Esophagus squamous epithelium (tissue), 5 donors: ENCODE measurements at regions not wholly inside any gene's neighbourhood (a gene's known extent, or its start where the extent isn't known, plus 50 kb on each side); places are given as distances from the start of the nearest gene placed in this dataset.

Experiments used
- DNase-seq: peaks from one replicate; lab custom pipeline; 2025; lab: John Stamatoyannopoulos, UW
- H3K27ac ChIP-seq, 4 donors: fragments of 200-600 bp; sonication (generic); one replicate each; pipeline ENCODE4 v1.5.1; 2016 to 2019; ENCODE audit warnings: mild to moderate bottlenecking in 1 of 4
- H3K27me3 ChIP-seq, 4 donors: fragments of 200-600 bp; sonication (generic); 1 replicate in 3 of 4; 2 replicates in 1 of 4; pipeline versions ENCODE4 v1.5.1 to v1.6.0; 2017 to 2021; ENCODE audit warnings: antibody characterized with exemption in 1 of 4
- H3K36me3 ChIP-seq, 3 donors: fragments of 200-600 bp; sonication (generic); one replicate each; pipeline ENCODE4 v1.5.1; 2016 to 2019
- H3K4me1 ChIP-seq, 3 donors: fragments of 200-600 bp; sonication (generic); one replicate each; pipeline ENCODE4 v1.5.1; 2017 to 2019
- H3K4me3 ChIP-seq, 4 donors: fragments of 200-600 bp; sonication (generic); 1 replicate in 3 of 4; 2 replicates in 1 of 4; pipeline ENCODE4 v1.5.1; 2016 to 2019; ENCODE audit warnings: mild to moderate bottlenecking in 2 of 4, moderate library complexity in 1 of 4
- H3K9me3 ChIP-seq, 3 donors: fragments of 200-600 bp; sonication (generic); one replicate each; pipeline ENCODE4 v1.5.1; 2016 to 2019
- CTCF ChIP-seq, 6 experiments: fragments of 450-650 bp in 4 of 6; fragments of 200-600 bp in 2 of 6; sonication (generic) in 2 of 6; IDR thresholded peaks; one replicate each; pipeline ENCODE4 v1.5.1; 2016 to 2019; ENCODE audit warnings: antibody characterized with exemption in 6 of 6, mild to moderate bottlenecking in 4 of 6, moderate library complexity in 4 of 6
- POLR2A ChIP-seq, 4 donors: fragments of 450-650 bp; IDR thresholded peaks; one replicate each; pipeline ENCODE4 v1.6.1; 2017; ENCODE audit warnings: antibody characterized with exemption in 4 of 4, mild to moderate bottlenecking in 4 of 4, moderate library complexity in 3 of 4
- WGBS, 2 donors: methylation state at CpG; one replicate each; pipeline ENCODE4 v1.1.5; 2018; 5-methylcytosine and 5-hydroxymethylcytosine counted together
- intact Hi-C: fragments of 100-400 bp; cut with DNase I; formaldehyde crosslinking; loops from one replicate; pipeline ENCODE4 v1.15.0; 2022
- donor health status: DM: yes; HTN: yes; CAD: no.

GRCh38 chr5:72744136-72744535, 72.3 kb upstream of the TNPO1 start:
- Histone ChIP-seq H3K9me3 (no peaks in the 10 kb centered on the region), H3K4me3 (no peak overlapping the region), H3K4me1 (no peaks in the 10 kb centered on the region), H3K27me3 (no peaks in the 10 kb centered on the region), H3K36me3 (no peaks in the 10 kb centered on the region), H3K27ac (no peak overlapping the region)
- intact Hi-C loops: no loop called here
- no peak for DNase-seq
- 90 to 95% methylated on average over 4 of the region's 4 CpGs for WGBS, 2 donors
- no peak for TF ChIP-seq POLR2A (IDR thresholded peaks at IDR 0.05)
- TF ChIP-seq CTCF (IDR thresholded peaks at IDR 0.05): no peak

DNA sequence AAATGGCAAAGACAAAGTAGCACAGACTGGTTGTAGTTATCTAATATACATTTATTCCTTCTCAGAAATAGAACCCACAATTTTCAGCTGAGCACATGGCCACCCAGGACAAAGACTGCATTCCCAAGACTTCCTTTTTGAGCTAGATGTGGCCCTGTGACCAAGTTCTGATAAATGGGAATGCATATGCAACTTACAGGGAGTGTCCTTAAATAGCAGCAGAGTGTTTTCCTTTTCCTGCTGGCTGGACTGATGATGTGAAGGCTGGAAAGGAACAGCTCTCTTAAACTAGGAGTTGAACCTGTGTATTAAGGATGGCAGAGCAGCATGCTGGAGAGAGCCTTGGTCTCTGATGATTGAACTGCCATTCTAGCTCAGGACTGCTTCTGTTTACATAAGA, 74.7 kb upstream of the TNPO1 start:
- no peaks in the 10 kb centered on the region for H3K27me3 ChIP-seq
- no peak for TF ChIP-seq POLR2A (IDR thresholded peaks at IDR 0.05)
- no peak for TF ChIP-seq CTCF (IDR thresholded peaks at IDR 0.05)
- H3K36me3 ChIP-seq: no peaks in the 10 kb centered on the region
- H3K4me1 ChIP-seq: no peaks in the 10 kb centered on the region
- H3K9me3 ChIP-seq: no peaks in the 10 kb centered on the region
- H3K27ac ChIP-seq: no peak overlapping the region
- DNase-seq: no peak
- H3K4me3 ChIP-seq: no peak overlapping the region
- intact Hi-C loops: no loop called here

DNA sequence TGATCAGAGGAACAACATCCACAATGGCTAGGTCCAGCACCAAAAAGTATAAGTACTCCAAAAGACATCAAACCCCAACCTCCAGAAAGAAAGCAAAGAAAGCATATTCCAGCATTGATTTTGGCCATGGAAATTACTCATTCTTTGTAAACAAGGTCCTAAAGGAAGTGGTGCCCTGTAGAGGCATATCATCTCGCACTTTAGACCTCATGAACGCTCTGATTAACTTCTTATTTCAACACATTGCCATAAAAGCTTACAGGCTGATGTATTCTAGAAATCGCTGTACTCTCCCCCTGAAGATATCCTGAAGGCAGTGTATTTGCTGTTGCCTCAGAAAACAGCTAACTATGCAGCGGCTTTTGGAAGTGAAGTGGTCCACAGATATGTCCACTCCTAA, 82.7 kb upstream of the TNPO1 start:
- Histone ChIP-seq H3K4me1 (no peaks in the 10 kb centered on the region), H3K27me3 (no peaks in the 10 kb centered on the region), H3K27ac (no peak overlapping the region), H3K4me3 (no peak overlapping the region), H3K9me3 (no peaks in the 10 kb centered on the region), H3K36me3 (no peaks in the 10 kb centered on the region)
- TF ChIP-seq CTCF (IDR thresholded peaks at IDR 0.05) (no peak), POLR2A (IDR thresholded peaks at IDR 0.05) (no peak)
- intact Hi-C loops: no loop called here
- 85 to 91% methylated on average over 4 of the region's 4 CpGs for WGBS, 2 donors
- no peak for DNase-seq

- Histone ChIP-seq H3K36me3 (no peaks in the 10 kb centered on the region), H3K27ac (no peak overlapping the region), H3K9me3 (no peaks in the 10 kb centered on the region), H3K4me1 (peaks cover 0 to 18% (median 0%) of the 10 kb centered on the region in 3 donors), H3K4me3 (no peak overlapping the region), H3K27me3 (peaks cover 0 to 12% (median 0%) of the 10 kb centered on the region in 4 donors)
- TF ChIP-seq POLR2A (IDR thresholded peaks at IDR 0.05) (no peak), CTCF (IDR thresholded peaks at IDR 0.05) (no peak)
- no peak for DNase-seq
- intact Hi-C loops: no loop called here
Observed at GRCh38 chr5:72723581-72723980, 92.9 kb upstream of the TNPO1 start.

DNA sequence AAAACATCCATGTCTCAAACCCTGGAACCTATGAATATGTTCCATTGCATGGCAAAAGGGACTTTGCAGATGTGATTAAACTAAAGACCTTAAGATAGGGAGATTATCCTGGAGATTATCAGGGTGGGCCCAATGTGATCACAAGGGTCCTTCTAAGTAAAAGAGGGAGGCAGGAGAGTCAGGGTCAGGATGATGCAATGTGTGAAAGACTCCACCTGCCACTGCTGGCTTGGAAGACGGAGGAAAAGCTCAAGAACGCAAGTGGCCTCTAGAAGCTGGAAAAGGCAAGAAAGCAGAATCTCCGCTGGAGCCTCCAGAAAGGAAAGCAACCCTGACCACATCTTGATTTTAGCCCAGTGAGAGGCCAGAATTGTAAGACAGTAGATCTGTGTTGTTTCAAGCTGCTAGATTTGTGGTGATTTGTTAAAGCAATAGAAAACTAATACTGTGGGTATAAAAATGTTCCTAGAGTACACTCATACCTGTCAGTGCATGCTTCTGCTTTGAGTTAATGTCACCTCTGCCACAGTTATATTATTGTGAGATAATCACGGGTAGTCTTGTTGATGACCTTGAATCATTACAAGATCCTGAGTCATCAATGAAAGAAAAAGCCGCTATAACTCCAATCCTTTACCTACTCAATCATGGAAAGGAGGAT, 93.5 kb upstream of the TNPO1 start:
- H3K4me1 ChIP-seq: peaks cover 0 to 18% (median 0%) of the 10 kb centered on the region in 3 donors
- no peak for DNase-seq
- H3K36me3 ChIP-seq: no peaks in the 10 kb centered on the region
- peaks cover 0 to 12% (median 0%) of the 10 kb centered on the region in 4 donors for H3K27me3 ChIP-seq
- no peak overlapping the region for H3K27ac ChIP-seq
- H3K9me3 ChIP-seq: no peaks in the 10 kb centered on the region
- no peak overlapping the region for H3K4me3 ChIP-seq
- TF ChIP-seq CTCF (IDR thresholded peaks at IDR 0.05): no peak
- no peak for TF ChIP-seq POLR2A (IDR thresholded peaks at IDR 0.05)
- intact Hi-C loops: no loop called here
- 69 to 78% methylated on average over 5 of the region's 5 CpGs for WGBS, 2 donors
